ENCODE measurements at regions not wholly inside any gene's neighbourhood (a gene's known extent, or its start where the extent isn't known, plus 50 kb on each side); places are given as distances from the start of the nearest gene placed in this dataset.

DNA sequence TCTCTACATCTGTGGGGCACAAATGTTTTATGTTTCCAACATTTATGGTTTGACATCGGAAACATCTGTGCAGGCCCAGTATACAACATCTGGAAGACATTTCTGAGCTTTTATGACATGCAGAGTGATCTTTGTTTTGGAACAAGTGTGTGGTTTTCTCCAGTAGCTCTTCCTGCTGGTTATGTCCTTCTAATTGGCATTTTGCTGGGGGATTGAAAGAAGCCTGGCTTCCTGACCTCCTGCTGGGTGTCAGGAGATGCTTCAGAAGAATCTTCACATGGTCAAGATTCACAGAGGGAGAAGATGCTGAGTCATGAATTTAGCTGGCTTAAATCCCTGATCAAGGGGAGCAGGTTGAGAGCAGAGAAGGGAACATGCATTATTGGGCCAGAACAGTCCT lies 279.5 kb upstream of the MYOCD start:
- Mint-ChIP-seq H3K27me3 (peaks cover 3% of the 10 kb centered on the region), H3K4me1 (no peaks in the 10 kb centered on the region), H3K36me3 (peaks cover under 1% of the 10 kb centered on the region), H3K4me3 (no peak overlapping the region), H3K9me3 (no peaks in the 10 kb centered on the region), H3K27ac (no peak overlapping the region)

DNA sequence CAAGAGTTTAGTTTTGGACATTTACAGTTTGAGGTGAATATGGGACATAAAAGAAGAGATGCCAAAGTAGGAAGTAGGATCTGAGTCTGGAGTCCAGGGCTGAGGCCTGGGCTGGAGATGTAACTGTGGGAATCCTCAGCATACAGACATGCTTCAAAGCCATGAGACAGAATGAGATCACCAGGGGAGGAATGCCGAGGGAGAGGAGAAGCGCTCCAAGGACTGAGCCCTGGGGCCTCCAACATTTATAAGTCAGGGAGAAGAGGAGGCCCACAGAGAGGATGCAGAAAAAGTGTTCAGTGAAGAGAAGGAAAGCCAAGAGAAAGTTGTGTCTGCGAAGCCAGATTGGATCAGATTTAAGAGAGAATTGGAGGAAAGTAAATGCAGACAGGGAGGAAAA lies 277.5 kb upstream of the MYOCD start:
- no peaks in the 10 kb centered on the region for H3K9me3 Mint-ChIP-seq
- H3K27me3 Mint-ChIP-seq, result peaks cover 3% of the 10 kb centered on the region
- no peak overlapping the region for H3K27ac Mint-ChIP-seq
- no peak overlapping the region for H3K4me3 Mint-ChIP-seq
- H3K4me1 Mint-ChIP-seq, result no peaks in the 10 kb centered on the region
- no peaks in the 10 kb centered on the region for H3K36me3 Mint-ChIP-seq

DNA sequence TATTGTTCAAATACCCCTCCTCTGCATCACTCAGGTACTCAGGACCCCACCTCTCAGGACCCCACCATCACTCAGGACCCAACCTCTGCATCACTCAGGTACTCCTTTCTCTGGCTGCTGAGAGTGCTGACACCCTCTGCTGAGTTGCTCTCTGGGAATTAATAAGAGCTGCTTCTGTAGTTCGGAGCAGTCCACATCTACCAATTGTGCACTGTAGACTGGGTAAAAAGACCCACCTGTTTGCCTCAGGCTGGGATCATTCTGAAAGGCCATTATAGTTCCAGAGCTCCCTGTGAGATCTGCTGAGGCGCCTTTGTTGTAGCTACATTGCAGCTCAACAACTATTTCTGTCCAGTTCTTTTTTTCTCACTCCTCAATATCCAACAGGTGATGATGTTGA lies 276.3 kb upstream of the MYOCD start:
- no peaks in the 10 kb centered on the region for H3K4me1 Mint-ChIP-seq
- H3K9me3 Mint-ChIP-seq, result no peaks in the 10 kb centered on the region
- H3K4me3 Mint-ChIP-seq, result no peak overlapping the region
- no peak overlapping the region for H3K27ac Mint-ChIP-seq
- H3K36me3 Mint-ChIP-seq, result no peaks in the 10 kb centered on the region
- H3K27me3 Mint-ChIP-seq, result peaks cover 3% of the 10 kb centered on the region

DNA sequence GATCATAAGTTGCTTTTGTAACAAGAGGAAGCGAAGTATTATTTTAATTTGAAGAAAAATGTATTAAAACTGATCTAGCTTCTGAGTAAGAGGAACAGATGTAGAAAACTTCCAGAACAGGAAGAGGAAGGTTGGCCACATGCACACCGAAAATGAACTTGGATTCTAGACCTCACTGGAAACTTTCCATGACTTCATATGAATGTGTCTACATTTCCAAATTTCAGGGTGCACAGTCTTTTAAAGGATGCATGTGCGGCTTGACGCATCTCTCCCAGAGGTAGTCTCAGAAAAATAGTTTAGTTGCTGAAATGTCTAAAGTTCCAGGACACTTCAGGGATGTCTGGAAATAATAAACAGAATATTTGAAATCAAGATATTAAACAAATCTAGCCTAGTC lies 275.1 kb upstream of the MYOCD start:
- H3K36me3 Mint-ChIP-seq, result no peaks in the 10 kb centered on the region
- H3K9me3 Mint-ChIP-seq, result no peaks in the 10 kb centered on the region
- H3K27me3 Mint-ChIP-seq, result peaks cover 3% of the 10 kb centered on the region
- no peaks in the 10 kb centered on the region for H3K4me1 Mint-ChIP-seq
- no peak overlapping the region for H3K4me3 Mint-ChIP-seq
- H3K27ac Mint-ChIP-seq, result no peak overlapping the region

DNA sequence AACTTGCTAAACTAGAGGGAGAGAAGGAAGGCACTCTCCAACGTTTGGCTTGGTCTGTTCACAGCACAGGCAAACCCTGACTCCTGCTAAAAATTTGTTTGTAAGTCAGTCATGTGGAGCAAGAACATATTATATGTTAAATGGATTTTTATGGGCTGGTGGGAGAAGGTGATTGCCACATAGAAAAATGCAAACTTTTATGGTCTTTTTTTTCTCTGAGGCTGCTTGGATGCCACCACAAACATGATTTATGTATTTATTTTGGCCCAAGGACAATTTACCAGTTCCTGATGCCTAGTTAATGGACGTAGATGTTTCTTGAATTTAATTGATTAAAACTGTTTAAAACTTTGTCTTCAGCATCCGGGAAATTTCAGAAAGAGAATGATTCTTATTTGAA lies 274.2 kb upstream of the MYOCD start:
- H3K27ac Mint-ChIP-seq, result no peak overlapping the region
- no peaks in the 10 kb centered on the region for H3K27me3 Mint-ChIP-seq
- no peak overlapping the region for H3K4me3 Mint-ChIP-seq
- H3K36me3 Mint-ChIP-seq, result no peaks in the 10 kb centered on the region
- H3K9me3 Mint-ChIP-seq, result peaks cover 0 to 3% (median 2%) of the 10 kb centered on the region in 3 donors
- H3K4me1 Mint-ChIP-seq, result no peaks in the 10 kb centered on the region

DNA sequence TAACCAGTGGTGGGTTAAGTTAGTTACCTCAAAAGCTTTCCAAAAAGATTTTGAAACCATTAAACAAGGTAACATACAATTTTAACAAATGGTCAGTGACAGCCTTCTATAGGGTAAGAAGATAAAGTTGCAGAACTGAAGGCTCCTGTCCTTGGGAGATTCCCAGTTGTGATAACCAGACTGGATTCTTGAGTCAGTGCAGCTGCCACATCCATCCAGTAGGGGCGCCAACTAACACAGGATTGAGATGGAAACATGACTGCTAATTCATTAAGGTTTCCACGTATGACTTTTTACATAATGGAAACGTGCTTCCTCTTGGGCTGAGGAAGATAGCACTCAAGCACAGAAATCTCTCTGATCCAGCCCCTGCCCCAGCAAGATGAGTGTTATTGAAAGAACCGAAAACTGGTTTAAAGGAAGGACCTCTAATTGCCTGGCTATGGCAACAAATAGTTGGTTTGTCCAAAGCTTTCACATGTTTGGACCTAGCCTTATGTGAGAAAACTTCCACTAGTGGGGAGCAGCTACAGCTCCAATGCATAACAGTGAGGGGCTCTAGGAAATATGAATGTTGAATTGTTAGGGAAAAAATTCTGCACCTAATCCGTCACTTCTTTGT lies 269.8 kb upstream of the MYOCD start:
- Mint-ChIP-seq H3K4me1 (no peaks in the 10 kb centered on the region), H3K9me3 (peaks cover 2 to 3% (median 2%) of the 10 kb centered on the region in 3 donors), H3K36me3 (no peaks in the 10 kb centered on the region), H3K27ac (no peak overlapping the region), H3K27me3 (no peaks in the 10 kb centered on the region), H3K4me3 (no peak overlapping the region)

DNA sequence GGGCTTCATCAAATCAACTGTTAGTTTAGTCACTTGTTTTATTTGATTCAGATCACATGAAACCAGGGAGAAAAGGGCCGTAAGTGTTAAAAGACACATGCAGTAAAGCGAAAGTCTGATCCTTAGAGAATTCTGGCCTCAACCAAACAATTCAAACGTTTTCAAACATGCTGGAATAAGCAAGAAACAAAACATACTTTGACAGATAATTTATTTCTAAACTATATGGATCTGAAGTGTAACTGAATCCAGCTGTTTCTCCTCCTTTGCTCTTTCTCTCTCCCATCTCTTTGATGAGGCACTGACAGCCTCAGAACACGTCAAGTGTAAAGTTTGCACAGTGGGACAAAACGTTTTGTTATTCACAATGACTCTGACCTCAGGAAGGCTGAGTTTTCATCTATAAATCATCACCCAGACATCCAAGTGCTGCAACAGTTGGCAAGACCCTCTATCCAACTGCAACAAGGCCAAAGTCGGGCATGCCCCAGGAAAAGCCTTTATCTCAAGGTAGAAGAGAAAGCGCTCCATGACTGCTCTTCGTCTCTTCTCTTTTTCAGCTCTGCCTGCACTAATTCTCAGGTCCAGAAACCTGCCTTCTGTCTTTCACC lies 267.1 kb upstream of the MYOCD start:
- Mint-ChIP-seq H3K27me3 (no peaks in the 10 kb centered on the region), H3K4me3 (no peak overlapping the region), H3K36me3 (no peaks in the 10 kb centered on the region), H3K9me3 (peaks cover 2 to 3% (median 2%) of the 10 kb centered on the region in 3 donors), H3K27ac (no peak overlapping the region), H3K4me1 (no peaks in the 10 kb centered on the region)

DNA sequence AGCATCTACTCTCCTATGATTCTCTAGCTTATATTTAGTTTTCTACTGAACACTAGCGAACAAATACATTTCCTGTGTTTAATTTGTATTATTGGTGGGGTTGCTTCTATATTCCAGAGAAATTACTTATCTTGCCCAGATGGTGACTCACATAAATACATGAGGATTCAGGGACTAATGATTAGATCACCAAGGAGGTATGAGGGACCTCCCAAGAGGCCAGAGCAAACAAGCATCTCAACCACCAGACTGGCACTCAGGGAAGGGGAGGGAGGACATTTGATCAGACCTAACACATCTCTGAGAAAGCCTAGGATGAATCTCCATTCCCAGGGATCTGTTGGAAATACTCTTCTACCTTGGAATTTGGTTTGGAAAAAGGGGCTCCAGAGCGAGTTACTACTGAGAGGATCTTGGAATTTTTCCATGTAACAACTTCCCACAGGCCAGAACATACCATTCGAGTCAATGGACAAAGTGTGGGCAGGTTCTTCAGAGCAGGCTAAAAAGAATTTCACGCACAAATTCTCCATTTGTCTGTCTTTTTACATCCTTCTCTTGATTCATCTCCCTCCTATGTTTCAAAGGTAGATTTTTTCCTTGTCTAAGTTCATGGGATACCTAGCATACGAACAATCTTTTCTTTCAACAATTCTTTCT lies 262.6 kb upstream of the MYOCD start:
- Mint-ChIP-seq H3K9me3 (peaks cover 0 to 2% (median 0%) of the 10 kb centered on the region in 3 donors), H3K36me3 (no peaks in the 10 kb centered on the region), H3K27ac (no peak overlapping the region), H3K4me1 (no peaks in the 10 kb centered on the region), H3K4me3 (no peak overlapping the region), H3K27me3 (no peaks in the 10 kb centered on the region)

DNA sequence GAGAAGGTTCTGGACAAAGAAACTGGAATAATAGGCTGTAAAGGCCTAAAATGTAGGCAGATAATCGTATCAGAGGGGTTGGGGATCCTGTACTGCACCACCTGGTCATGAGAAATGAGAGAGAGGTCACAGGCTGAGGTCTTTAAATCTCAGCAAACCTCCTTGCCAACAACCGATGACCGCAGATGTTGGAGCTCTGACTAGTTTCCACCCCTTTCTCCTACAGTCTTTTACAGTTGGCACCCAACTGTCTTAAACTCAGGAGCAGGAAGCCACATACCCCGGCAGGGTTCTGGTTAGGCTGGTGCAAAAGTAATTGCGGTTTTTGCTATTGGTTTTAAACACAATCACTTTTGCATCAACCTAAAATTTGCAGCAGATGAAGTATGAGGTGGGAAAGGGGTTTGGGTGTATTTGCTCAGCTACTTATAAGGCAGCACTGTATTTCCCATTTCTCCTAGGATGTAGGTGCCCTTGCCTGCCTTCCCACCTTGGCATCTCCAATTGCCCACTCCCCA lies 261.8 kb upstream of the MYOCD start:
- no peaks in the 10 kb centered on the region for H3K4me1 Mint-ChIP-seq
- H3K4me3 Mint-ChIP-seq, result no peak overlapping the region
- H3K27ac Mint-ChIP-seq, result no peak overlapping the region
- H3K9me3 Mint-ChIP-seq, result no peaks in the 10 kb centered on the region
- H3K27me3 Mint-ChIP-seq, result no peaks in the 10 kb centered on the region
- H3K36me3 Mint-ChIP-seq, result no peaks in the 10 kb centered on the region

DNA sequence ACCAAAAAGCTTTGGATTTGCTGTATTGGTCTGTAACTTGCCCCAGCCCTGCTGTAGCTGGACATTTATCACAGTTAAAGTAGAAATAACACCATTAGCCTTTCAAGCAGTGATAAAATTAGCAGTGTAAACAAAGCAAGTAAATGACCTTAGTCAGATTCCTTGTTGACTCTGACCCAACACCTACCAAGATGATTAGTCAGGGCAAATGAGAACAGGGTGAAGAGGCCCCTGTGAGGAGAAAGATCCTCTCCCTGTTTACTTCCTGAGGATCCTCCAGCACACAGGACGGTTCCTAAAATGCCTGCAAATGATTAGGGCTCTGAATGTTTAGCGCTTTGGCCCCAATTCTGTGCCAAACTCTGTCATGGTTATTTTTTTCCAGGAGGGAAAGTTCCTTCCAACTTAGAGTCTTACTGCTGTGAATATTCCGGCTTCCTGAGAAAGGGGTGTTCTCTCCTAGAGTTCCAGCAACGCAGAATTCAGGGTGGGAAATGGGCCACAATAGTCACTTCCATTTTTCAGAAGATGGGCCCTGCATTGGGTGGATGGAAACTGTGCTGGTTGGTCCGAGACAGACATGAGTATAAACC lies 259.0 kb upstream of the MYOCD start:
- no peaks in the 10 kb centered on the region for H3K27me3 Mint-ChIP-seq
- H3K4me3 Mint-ChIP-seq, result no peak overlapping the region
- no peak overlapping the region for H3K27ac Mint-ChIP-seq
- H3K4me1 Mint-ChIP-seq, result no peaks in the 10 kb centered on the region
- no peaks in the 10 kb centered on the region for H3K9me3 Mint-ChIP-seq
- no peaks in the 10 kb centered on the region for H3K36me3 Mint-ChIP-seq

DNA sequence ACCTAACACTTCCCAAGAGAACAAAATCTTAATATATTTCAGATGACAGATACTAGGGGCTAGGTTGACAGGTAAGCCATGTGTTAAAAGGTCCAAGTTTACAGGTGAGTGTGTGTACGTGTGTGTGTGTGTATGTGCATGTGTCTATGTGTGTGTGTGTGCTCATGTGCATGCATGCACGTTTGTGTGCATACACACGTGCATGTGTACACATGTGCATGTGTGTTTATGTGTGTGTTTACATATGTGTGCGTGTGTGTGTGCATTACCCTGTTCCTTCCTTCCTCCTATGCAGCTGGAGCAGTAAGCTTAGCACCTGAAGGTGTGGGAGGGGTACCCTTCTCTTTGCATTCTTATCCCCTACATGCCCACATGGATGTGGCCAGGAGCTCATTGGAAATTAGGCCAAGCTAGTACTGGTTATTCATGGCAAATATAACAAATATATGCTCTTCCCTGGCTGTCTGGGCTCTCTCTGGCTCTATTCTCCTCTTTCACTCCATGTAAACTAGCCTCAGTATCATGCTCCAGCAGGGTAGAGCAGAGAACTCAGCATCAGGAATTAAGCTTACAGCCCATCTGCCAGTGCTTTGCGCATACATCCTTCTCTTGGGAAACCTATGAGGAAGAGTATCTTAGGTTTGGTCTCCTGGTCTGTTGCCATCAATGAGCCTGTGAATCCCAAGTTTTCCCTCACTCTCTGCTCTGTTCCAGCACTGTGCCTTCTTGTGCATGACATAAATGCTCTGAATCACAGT lies 258.0 kb upstream of the MYOCD start:
- Mint-ChIP-seq H3K4me3 (no peak overlapping the region), H3K27me3 (no peaks in the 10 kb centered on the region), H3K27ac (no peak overlapping the region), H3K4me1 (peaks cover 0 to 2% (median 0%) of the 10 kb centered on the region in 3 donors), H3K36me3 (no peaks in the 10 kb centered on the region), H3K9me3 (no peaks in the 10 kb centered on the region)

DNA sequence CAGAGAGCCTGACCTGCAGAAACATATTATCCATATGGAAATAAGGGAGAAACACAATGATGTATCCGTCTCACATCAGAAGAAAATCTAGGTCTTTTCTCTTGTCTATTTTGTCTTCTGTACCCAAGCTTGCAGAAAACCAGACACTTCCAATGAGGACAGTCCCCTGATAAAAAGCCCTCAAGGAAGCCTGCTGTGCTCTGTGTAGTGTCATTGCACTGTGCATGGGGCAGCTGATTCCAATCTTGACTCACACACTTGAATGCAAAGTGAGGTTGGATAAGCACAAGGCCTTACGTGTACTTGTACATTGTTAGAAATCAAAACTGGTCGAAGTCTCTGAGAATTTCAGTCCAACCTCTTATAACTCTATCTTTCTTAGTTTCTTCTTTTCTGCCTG lies 256.6 kb upstream of the MYOCD start:
- Mint-ChIP-seq H3K27ac (no peak overlapping the region), H3K9me3 (no peaks in the 10 kb centered on the region), H3K4me1 (peaks cover 0 to 4% (median 0%) of the 10 kb centered on the region in 3 donors), H3K4me3 (no peak overlapping the region), H3K27me3 (no peaks in the 10 kb centered on the region), H3K36me3 (no peaks in the 10 kb centered on the region)

DNA sequence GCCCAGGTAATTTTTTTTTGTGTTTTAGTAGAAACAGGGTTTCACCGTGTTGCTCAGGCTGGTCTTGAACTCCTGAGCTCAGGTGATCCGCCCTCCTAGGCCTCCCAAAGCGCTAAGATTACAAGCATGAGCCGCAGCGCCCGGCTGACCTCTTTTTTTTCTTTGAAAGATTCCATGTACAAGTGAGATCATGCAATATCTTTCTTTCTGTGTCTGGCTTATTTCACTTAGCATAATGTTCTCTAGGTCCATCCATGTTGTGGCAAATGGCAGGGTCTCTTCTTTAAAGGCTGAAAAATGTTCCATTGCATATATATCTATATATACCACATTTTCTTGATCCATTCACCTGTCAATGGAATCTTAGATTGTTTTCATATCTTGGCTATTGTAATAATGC lies 255.0 kb upstream of the MYOCD start:
- H3K4me1 Mint-ChIP-seq, result peaks cover 0 to 4% (median 0%) of the 10 kb centered on the region in 3 donors
- H3K4me3 Mint-ChIP-seq, result no peak overlapping the region
- H3K27ac Mint-ChIP-seq, result no peak overlapping the region
- no peaks in the 10 kb centered on the region for H3K27me3 Mint-ChIP-seq
- H3K36me3 Mint-ChIP-seq, result no peaks in the 10 kb centered on the region
- no peaks in the 10 kb centered on the region for H3K9me3 Mint-ChIP-seq

DNA sequence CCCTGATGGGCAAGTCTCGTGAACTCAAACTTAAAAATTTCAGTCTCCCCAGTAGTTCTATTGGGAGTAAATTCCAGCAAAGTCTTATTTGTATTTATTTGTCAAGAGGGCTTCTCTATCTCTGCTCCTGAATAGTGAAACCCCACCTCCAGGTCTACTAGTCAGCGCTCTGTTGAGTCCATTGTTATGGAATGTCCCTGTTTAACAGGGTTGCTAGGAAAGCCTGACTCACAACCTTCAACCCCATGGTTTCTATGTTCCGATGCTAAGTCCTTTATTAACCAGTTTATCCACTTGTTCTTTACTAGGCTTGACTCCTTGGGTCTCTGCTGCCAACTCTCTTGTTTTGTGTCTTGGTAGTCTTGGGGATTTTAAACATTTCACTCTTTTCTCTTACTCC lies 250.7 kb upstream of the MYOCD start:
- Mint-ChIP-seq H3K36me3 (no peaks in the 10 kb centered on the region), H3K4me1 (peaks cover 0 to 4% (median 0%) of the 10 kb centered on the region in 3 donors), H3K9me3 (no peaks in the 10 kb centered on the region), H3K27me3 (no peaks in the 10 kb centered on the region), H3K4me3 (no peak overlapping the region), H3K27ac (no peak overlapping the region)

DNA sequence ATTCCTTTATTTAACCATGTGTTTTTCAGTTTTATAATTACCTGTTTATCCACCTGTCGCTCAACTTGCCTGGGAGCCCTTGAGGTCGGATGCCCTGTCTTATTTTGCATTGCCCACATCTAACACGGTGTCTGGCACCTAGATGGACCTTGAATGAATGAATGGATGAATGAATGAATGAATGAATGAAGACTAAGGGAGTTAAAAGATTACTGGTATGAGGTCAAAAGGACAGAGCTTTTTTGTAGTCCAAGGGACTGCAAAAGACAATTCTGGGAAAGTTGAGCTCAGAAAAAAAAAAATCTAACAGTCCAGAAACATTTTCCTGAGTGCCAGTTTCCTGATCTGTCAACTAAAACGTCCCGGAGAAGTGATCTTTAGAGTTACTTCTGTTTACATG lies 244.6 kb upstream of the MYOCD start:
- no peaks in the 10 kb centered on the region for H3K27me3 Mint-ChIP-seq

More for the DNA sequence above, 244.6 kb upstream of the MYOCD start:
- H3K9me3 Mint-ChIP-seq, result peaks cover 0 to 18% (median 4%) of the 10 kb centered on the region in 3 donors
- H3K36me3 Mint-ChIP-seq, result no peaks in the 10 kb centered on the region
- no peak overlapping the region for H3K27ac Mint-ChIP-seq
- peaks cover 0 to 4% (median 0%) of the 10 kb centered on the region in 3 donors for H3K4me1 Mint-ChIP-seq
- H3K4me3 Mint-ChIP-seq, result no peak overlapping the region

All from IgD-negative memory B cell (primary cell).